Uterus (tissue), 3 donors: ENCODE measurements at regions not wholly inside any gene's neighbourhood (a gene's known extent, or its start where the extent isn't known, plus 50 kb on each side); places are given as distances from the start of the nearest gene placed in this dataset.

Source experiments
- DNase-seq, 2 donors: peaks; one replicate each; pipeline ENCODE4 v3.0.0-alpha.2; 2019 to 2020
- H3K27ac ChIP-seq, 2 donors: fragments of 200-600 bp; sonication (generic); 1 replicate in 1 of 2; 2 replicates in 1 of 2; pipeline ENCODE4 v1.5.1; 2016 to 2018
- H3K27me3 ChIP-seq, 2 donors: fragments of 200-600 bp; sonication (generic); one replicate each; pipeline ENCODE4 v1.5.1; 2018 to 2019; ENCODE audit warnings: control low read depth in 1 of 2
- H3K36me3 ChIP-seq, 2 donors: fragments of 200-600 bp; sonication (generic); one replicate each; pipeline ENCODE4 v1.5.1; 2019; ENCODE audit warnings: control low read depth in 1 of 2
- H3K4me1 ChIP-seq, 2 donors: fragments of 200-600 bp; sonication (generic); one replicate each; pipeline ENCODE4 v1.5.1; 2018 to 2019; ENCODE audit warnings: control low read depth in 1 of 2
- H3K4me3 ChIP-seq, 2 donors: fragments of 200-600 bp; sonication (generic); 1 replicate in 1 of 2; 2 replicates in 1 of 2; pipeline ENCODE4 v1.5.1; 2018 to 2019; ENCODE audit warnings: mild to moderate bottlenecking in 1 of 2
- H3K9me3 ChIP-seq, 2 donors: fragments of 200-600 bp; sonication (generic); one replicate each; pipeline ENCODE4 v1.5.1; 2019; ENCODE audit warnings: control low read depth in 1 of 2
- POLR2A ChIP-seq, 2 donors: fragments of 450-650 bp; IDR thresholded peaks; one replicate each; pipeline ENCODE4 v1.6.1; 2016; ENCODE audit warnings: antibody characterized with exemption in 2 of 2, mild to moderate bottlenecking in 1 of 2, moderate library complexity in 1 of 2
- intact Hi-C: fragments of 100-400 bp; cut with DNase I; formaldehyde crosslinking; loops from one replicate; pipeline ENCODE4 v1.15.1; 2023; ENCODE audit warnings: low total_unique reads
- TF ChIP-seq, protein P1 (sequence below), 4 experiments: fragments of 200-600 bp in 2 of 4; fragments of 450-650 bp in 2 of 4; sonication (generic) in 2 of 4; IDR thresholded peaks; one replicate each; pipeline ENCODE4 v1.5.1; 2016 to 2019; ENCODE audit warnings: antibody characterized with exemption in 4 of 4, mild to moderate bottlenecking in 2 of 4, moderate library complexity in 1 of 4
- donor health status: DM: yes; HTN: yes; CAD: no.

DNA sequence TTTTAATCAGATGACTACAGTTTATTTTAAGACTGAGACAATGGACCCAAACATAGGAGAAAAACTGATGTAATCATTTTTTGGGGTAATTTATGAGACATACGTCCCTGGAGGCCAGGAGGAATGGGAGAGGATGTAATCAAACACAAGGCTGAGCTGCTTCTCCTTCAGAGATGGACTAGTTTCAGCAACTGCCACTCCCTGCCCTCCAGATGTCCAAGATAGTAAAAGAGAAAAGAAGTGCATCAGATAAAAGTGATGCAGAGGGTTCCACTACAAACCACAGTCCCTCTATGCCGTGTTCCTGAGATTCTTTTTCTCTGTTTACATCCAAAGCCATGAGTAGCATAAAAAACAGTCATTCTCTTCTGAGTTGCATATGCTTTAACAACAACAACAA lies 101.1 kb downstream of the DACT1 start:
- DNase-seq = no peak
- no peaks in the 10 kb centered on the region for H3K4me1 ChIP-seq
- TF ChIP-seq, protein P1, sequence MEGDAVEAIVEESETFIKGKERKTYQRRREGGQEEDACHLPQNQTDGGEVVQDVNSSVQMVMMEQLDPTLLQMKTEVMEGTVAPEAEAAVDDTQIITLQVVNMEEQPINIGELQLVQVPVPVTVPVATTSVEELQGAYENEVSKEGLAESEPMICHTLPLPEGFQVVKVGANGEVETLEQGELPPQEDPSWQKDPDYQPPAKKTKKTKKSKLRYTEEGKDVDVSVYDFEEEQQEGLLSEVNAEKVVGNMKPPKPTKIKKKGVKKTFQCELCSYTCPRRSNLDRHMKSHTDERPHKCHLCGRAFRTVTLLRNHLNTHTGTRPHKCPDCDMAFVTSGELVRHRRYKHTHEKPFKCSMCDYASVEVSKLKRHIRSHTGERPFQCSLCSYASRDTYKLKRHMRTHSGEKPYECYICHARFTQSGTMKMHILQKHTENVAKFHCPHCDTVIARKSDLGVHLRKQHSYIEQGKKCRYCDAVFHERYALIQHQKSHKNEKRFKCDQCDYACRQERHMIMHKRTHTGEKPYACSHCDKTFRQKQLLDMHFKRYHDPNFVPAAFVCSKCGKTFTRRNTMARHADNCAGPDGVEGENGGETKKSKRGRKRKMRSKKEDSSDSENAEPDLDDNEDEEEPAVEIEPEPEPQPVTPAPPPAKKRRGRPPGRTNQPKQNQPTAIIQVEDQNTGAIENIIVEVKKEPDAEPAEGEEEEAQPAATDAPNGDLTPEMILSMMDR (IDR thresholded peaks at IDR 0.05) = no peak
- TF ChIP-seq POLR2A (IDR thresholded peaks at IDR 0.05) = no peak
- H3K36me3 ChIP-seq = no peaks in the 10 kb centered on the region
- no peaks in the 10 kb centered on the region for H3K27me3 ChIP-seq
- intact Hi-C loops = no loop called here
- no peaks in the 10 kb centered on the region for H3K9me3 ChIP-seq
- no peak overlapping the region for H3K27ac ChIP-seq
- H3K4me3 ChIP-seq = no peak overlapping the region

DNA sequence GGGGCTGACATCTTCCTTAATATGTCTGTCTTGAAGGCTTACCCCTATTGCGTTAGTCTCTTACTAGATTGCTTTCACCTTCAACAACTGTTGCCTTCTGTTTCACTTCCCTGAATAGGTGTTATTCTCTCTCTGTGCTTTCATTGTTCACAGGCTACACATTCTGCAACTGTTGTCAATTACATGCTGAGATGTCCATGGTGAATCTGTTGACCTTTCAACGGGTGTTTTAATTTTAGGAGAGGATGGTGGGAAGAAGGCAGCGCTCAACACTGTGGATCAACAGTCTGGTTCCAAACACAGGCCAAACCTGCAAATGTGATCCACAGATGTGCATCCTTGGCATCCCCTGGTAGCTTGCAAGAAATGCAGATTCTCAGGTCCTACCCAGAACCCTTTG lies 101.9 kb downstream of the DACT1 start:
- Histone ChIP-seq H3K36me3 (no peaks in the 10 kb centered on the region), H3K27ac (no peak overlapping the region), H3K9me3 (no peaks in the 10 kb centered on the region), H3K27me3 (no peaks in the 10 kb centered on the region), H3K4me3 (no peak overlapping the region), H3K4me1 (no peaks in the 10 kb centered on the region)
- no peak for TF ChIP-seq POLR2A (IDR thresholded peaks at IDR 0.05)
- TF ChIP-seq, protein P1 (IDR thresholded peaks at IDR 0.05) = no peak
- intact Hi-C loops = no loop called here
- no peak for DNase-seq

DNA sequence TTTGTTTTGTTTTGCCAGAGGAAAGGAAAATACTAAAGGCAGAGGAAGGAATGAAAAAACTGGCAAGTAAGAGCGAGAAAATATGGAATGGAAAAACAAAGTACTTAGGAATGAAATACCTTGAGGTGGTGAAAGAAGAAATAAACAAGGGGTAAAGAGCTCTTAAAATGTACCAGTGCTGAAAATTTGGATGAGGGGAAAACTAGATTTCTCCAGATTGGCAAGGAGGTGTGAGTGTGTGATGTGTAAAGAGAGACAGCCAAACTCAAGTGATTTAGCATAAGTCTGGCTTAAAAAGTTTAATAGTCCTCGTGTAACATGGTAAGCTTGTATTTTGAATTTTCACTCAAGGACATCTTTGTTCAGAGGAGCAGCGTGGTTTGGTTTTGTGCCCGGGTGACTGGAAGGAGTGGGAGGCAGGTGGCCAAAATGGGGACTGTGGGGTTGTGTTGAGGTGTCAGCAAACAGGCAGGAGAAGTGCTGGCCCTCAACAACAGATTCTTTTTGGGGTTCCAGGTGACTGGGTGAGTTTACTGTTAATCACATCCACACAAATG lies 102.7 kb downstream of the DACT1 start:
- intact Hi-C loops = no loop called here
- H3K36me3 ChIP-seq = no peaks in the 10 kb centered on the region
- no peak overlapping the region for H3K4me3 ChIP-seq
- DNase-seq = no peak
- H3K27ac ChIP-seq = no peak overlapping the region
- H3K4me1 ChIP-seq = no peaks in the 10 kb centered on the region
- no peak for TF ChIP-seq POLR2A (IDR thresholded peaks at IDR 0.05)
- TF ChIP-seq, protein P1 (IDR thresholded peaks at IDR 0.05) = no peak
- H3K9me3 ChIP-seq = no peaks in the 10 kb centered on the region
- no peaks in the 10 kb centered on the region for H3K27me3 ChIP-seq

DNA sequence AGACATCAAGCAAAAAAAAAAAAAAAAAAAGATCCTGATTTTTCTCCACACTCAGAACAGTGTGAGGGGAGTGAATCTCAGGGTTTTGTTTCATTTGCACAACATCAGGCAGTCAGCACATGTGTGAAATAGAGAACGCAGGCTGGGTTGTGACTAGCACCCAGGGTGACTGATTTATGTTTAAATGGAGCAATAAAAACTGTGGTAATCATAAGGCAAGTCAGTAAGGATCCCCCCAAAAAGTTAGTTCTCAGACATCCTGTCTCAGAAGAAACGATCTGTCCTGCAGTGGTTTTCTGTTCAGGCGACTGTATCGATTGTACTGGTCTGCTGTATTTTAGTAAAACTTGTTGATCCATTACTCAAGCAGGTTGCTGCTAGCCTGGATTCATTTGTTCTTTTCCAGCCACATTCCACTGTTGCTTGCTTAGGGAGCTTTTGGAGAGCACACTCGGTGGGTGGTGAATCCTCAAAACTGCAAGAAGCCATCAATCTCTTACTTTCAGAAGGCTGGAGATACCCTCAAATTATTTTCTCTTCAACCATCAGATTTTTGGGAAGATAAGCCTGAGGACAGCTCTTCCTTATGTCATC lies 107.1 kb downstream of the DACT1 start:
- intact Hi-C loops = no loop called here
- no peak overlapping the region for H3K27ac ChIP-seq
- no peaks in the 10 kb centered on the region for H3K27me3 ChIP-seq
- DNase-seq = no peak
- H3K4me3 ChIP-seq = no peak overlapping the region
- no peaks in the 10 kb centered on the region for H3K9me3 ChIP-seq
- no peaks in the 10 kb centered on the region for H3K4me1 ChIP-seq
- H3K36me3 ChIP-seq = no peaks in the 10 kb centered on the region
- TF ChIP-seq POLR2A (IDR thresholded peaks at IDR 0.05) = no peak
- TF ChIP-seq, protein P1 (IDR thresholded peaks at IDR 0.05) = no peak

DNA sequence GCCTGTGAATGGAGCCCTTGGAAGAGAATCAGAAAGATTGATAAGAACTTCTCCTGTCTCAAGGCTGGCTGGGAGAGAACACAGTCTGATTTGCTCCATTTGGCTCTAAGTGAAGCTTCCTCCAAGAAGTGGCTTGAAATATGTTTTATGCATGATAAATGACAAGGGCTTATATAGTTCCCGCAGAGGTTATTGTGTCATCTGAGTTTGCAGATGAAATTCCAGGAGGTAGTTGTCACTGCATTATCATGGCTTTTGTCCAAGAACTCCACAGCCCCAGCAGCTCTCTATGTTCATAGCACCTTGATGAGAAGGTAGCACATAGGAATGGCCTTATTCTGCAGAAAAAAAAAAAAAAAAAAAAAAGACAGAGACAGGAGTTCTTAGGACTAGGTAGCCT lies 108.5 kb downstream of the DACT1 start:
- intact Hi-C loops = no loop called here
- H3K9me3 ChIP-seq = no peaks in the 10 kb centered on the region
- DNase-seq = no peak
- H3K4me3 ChIP-seq = no peak overlapping the region
- H3K36me3 ChIP-seq = no peaks in the 10 kb centered on the region
- H3K27me3 ChIP-seq = no peaks in the 10 kb centered on the region
- no peak for TF ChIP-seq POLR2A (IDR thresholded peaks at IDR 0.05)
- TF ChIP-seq, protein P1 (IDR thresholded peaks at IDR 0.05) = no peak
- H3K27ac ChIP-seq = peak overlapping the region in 1 of 2 donors; percentile 58
- no peaks in the 10 kb centered on the region for H3K4me1 ChIP-seq
